ENCODE measurements at regions not wholly inside any gene's neighbourhood (a gene's known extent, or its start where the extent isn't known, plus 50 kb on each side); places are given as distances from the start of the nearest gene placed in this dataset.

DNA sequence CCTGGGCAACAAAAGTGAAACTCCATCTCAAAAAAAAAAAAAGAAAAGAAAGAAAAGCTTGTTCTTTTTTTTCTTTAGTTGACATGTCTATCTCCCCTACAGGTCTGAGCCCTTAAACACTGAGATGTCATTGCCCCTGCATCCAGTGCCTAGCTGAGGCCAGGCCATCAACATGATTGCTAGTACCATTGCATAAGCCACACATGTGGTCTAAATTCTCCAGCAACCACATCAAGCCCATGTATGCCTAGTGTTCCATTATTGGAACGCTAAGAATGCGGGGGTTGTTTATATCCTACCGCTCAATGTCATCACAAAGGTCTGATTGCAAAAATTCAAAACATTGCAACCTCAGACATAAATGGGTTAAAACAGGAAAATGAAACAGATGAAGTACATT is 62.7 kb downstream of the NPTX2 start:
- no peak for DNase-seq (ENCODE audit: low read depth in 2 of 2)

- no peak for DNase-seq (ENCODE audit: low read depth in 2 of 2)
Observed at GRCh38 chr7:98681511-98681910, 64.4 kb downstream of the NPTX2 start.

DNA sequence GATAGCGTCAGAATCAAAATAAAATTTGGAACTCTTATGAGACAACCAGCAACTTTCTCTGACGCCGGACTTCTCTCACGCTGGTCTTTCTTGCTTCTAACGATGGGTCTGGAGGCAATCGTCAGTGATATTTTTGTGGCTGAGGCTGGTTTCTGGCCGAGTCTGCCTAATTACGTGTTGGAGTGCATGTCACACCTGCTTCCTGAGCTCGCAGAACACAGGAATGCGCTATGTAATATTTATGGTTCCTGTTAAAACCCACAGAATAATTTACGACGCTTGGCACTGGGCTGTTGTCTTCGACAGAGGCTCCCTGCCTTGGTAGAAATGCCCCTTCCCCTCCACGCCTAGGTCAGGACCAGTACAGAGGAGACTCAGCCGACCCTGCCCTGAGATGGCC is 64.9 kb downstream of the NPTX2 start:
- no peak for DNase-seq (ENCODE audit: low read depth in 2 of 2)

DNA sequence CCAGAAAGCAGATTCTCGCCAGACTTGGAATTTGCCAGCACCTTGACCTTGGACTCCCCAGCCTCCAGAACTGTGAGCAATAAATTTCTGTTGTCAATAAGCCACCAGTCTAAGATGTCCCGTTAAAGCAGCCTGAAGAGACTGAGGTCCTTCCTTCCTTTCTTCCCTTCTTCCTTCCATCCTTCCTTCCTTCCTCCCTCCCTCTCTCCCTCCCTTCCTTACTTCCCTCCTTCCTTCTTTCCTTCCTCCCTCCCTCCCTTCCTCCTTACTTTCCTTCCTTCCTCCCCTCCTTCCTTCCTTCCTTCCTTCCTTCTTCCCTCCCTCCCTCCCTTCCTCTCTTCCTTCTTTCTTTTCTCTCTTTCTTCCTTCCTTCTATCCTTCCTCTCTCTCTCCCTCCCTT is 66.4 kb downstream of the NPTX2 start:
- DNase-seq (ENCODE audit: low read depth in 2 of 2), result no peak

GRCh38 chr7:98685541-98685940 is 68.5 kb downstream of the NPTX2 start:
- DNase-seq (ENCODE audit: low read depth in 2 of 2), result no peak

GRCh38 chr7:98686466-98687080 is 69.5 kb downstream of the NPTX2 start:
- DNase-seq (ENCODE audit: low read depth in 2 of 2), result no peak

DNA sequence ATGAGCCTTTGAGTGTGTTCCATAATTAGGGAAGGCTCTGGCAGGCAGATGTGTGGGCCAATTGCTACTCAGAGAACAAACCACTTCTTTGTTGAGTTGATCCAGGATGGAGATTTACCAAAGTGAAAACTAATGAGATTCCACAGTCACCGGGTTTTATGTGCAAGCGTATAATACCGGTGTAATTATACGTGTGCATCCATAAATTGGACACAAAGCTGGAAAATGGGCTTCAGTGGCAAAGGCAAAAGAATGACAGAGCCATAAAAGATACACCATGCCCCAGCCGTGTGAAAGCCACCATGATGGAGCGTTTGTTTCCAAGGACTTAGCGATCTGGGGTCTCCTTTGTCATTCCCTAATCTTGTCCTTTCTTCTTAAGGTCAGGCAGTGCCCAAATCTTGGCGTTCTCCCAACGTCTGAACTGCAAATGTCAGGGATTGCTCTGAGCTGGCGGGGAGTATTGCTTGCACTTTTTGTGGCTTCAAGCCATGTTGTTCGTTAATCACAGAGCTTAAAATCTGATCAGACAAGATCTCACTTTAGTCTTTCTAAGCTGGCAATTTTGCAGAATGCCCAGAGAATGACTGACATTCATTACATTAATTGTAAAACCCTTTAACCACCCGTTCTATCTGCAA is 70.1 kb downstream of the NPTX2 start:
- DNase-seq (ENCODE audit: low read depth in 2 of 2), result no peak

GRCh38 chr7:98691619-98692018 is 74.5 kb downstream of the NPTX2 start:
- no peak for DNase-seq (ENCODE audit: low read depth in 2 of 2)

DNA sequence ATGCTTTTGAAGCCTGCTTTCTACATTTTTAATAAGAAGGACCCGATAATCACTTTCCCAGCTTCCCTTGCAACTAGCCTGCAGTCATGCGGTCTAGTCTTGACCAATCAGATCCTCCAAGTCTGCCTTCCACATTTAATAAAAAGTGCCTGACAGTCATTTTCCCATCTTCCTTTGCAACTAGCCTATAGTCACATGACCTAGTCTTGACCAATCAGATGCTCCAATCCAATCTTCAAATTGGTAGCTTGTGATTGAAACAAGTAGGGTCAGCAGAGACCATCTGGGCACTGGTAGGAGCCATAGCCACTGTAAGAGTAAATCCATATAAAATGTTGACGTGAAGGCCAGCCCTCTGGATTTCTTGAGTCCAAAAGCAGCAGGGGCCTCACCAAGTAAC is 80.0 kb downstream of the NPTX2 start:
- no peak for DNase-seq (ENCODE audit: low read depth in 2 of 2)

GRCh38 chr7:98697485-98698240 is 80.6 kb downstream of the NPTX2 start:
- no peak for DNase-seq (ENCODE audit: low read depth in 2 of 2)

DNA sequence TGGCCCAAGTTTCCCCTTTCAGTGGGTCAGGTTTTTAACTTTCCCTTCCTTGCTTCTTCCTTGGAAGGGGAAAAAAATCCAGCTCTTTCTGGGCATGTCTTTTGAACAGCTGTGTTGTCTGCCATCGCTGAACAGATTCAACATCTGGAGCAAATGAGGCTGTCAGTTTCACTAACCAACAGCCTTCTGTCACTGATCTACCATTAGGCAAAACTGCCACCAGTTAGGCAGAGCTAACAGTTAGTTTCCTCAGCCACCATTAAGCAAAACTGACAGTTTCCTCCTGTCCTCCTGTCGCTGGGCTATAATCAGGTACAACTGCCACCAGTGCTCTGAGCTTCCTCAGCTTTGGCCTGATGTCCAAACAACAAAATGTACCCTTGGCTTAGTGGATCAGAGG is 81.9 kb downstream of the NPTX2 start:
- DNase-seq (ENCODE audit: low read depth in 2 of 2), result no peak

GRCh38 chr7:98700533-98700932 is 83.4 kb downstream of the NPTX2 start:
- no peak for DNase-seq (ENCODE audit: low read depth in 2 of 2)

GRCh38 chr7:98701372-98701771 is 84.3 kb downstream of the NPTX2 start:
- DNase-seq (ENCODE audit: low read depth in 2 of 2), result no peak

DNA sequence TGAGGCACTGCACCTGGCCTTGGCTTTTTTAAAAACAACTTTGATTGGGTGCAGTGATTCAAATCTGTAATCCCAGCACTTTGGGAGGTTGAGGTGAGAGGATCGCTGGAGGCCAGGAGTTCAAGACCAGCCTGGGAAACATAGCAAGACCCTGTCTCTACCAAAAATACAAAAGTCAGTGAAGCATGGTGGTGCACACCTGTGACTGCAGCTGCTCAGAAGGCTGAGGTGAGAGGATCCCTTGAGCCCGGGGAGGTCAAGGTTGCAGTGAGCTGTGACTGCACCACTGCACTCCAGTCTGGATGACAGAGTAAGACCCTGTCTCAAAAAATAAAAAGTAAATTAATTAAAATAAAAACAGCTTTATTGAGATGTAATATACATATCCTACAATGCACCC is 84.9 kb downstream of the NPTX2 start:
- DNase-seq (ENCODE audit: low read depth in 2 of 2), result no peak

GRCh38 chr7:98703916-98704315 is 86.8 kb downstream of the NPTX2 start:
- DNase-seq (ENCODE audit: low read depth in 2 of 2), result no peak

DNA sequence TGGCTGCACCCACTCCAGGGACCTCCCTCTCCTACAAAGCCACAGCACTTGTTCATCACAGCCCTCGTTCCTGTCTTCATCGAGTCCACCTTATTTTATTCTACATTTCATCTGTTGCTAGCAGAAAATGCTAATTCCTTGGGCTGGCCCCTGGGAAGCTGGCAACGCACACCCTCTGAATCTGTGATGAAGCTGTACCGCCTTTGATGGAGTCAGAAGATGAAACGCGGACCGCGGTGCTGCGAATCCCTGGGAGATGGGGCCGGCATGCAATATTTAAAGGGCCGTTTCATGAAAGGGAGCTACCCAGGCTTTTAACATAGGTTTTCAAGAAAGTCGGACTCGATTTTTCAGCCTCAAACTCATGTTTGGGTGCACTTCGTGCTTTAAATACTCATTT is 88.5 kb downstream of the NPTX2 start:
- DNase-seq (ENCODE audit: low read depth in 2 of 2), result no peak

- DNase-seq (ENCODE audit: low read depth in 2 of 2), result no peak
Observed at GRCh38 chr7:98707076-98707475, 90.0 kb downstream of the NPTX2 start.

- DNase-seq (ENCODE audit: low read depth in 2 of 2), result no peak
Observed at GRCh38 chr7:98711945-98712344, 94.9 kb downstream of the NPTX2 start.

- DNase-seq (ENCODE audit: low read depth in 2 of 2), result no peak
Observed at GRCh38 chr7:98713165-98713810, 96.2 kb downstream of the NPTX2 start.

DNA sequence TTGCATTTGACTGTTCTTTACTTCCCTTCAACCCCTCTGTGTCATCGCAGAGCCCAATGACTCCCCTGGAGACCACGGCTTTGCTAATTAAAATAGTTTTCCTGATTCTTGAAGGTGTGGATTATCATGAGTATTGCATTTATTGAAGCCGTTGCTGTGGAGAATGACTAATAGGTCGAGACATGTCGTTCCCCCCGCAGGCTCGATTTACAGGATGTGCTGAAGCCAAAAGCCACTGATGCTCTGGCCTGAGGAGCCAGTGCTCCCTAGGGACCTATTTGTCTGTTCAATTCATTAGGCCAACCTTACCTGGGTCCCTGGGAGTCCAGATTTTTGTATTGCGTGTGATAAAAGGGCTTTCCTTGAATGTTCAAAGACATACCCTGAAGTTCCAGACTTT is 102.3 kb downstream of the NPTX2 start:
- no peak for DNase-seq (ENCODE audit: low read depth in 2 of 2)

- no peak for DNase-seq (ENCODE audit: low read depth in 2 of 2)
Observed at GRCh38 chr7:98722402-98722801, 105.3 kb downstream of the NPTX2 start.

DNA sequence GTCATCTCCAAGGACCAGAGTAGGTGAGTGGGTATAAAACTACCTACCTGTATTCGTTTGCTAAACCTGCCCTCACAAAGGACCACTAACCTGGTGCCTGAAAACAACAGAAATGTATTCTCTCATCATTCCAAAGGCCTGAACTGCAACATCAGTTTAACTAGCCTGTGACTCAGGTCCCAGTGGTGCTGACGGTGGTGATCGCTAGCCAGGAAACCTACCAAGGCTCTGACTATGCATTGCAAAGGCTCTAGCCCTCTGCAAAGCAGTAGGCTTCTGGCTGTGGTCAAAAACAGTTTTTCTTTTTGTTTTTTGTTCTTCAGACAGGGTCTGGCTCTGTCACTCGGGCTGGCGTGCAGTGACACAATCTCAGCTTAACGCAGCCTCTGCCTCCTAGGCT is 107.5 kb downstream of the NPTX2 start:
- DNase-seq (ENCODE audit: low read depth in 2 of 2), result no peak

Data from stimulated activated CD8-positive, alpha-beta memory T cell treated with anti-CD3 and anti-CD28 coated beads, Interleukin-7, amount 100 ng/mL, for 4 hours (primary cell).